Skeletal muscle tissue (tissue), 3 donors: ENCODE measurements at regions not wholly inside any gene's neighbourhood (a gene's known extent, or its start where the extent isn't known, plus 50 kb on each side); places are given as distances from the start of the nearest gene placed in this dataset.
"Not testable (repeated sequence)": the region's sequence is repeated elsewhere in the genome, so short reads cannot be mapped to it uniquely, and the experiment has no call there.

ENCODE experiments used
- H3K27ac ChIP-seq: one replicate; pipeline ENCODE4 v1.7.0; 2013; ENCODE audit warnings: mild to moderate bottlenecking, low read depth, low read length, inconsistent platforms
- H3K27me3 ChIP-seq, 3 donors: one replicate each; pipeline ENCODE4 v1.7.0; 2013; ENCODE audit warnings: low read length in 3 of 3; ENCODE audit not compliant: control insufficient read depth in 3 of 3, insufficient read depth in 3 of 3
- H3K36me3 ChIP-seq, 3 donors: one replicate each; pipeline ENCODE4 v1.7.0; 2013; ENCODE audit warnings: low read length in 3 of 3; ENCODE audit not compliant: control insufficient read depth in 3 of 3, insufficient read depth in 3 of 3
- H3K4me1 ChIP-seq, 3 donors: one replicate each; pipeline ENCODE4 v1.7.0; 2013; ENCODE audit warnings: low read length in 3 of 3, mild to moderate bottlenecking in 3 of 3; ENCODE audit not compliant: control insufficient read depth in 3 of 3, insufficient read depth in 3 of 3
- H3K4me3 ChIP-seq, 3 donors: one replicate each; pipeline ENCODE4 v1.7.0; 2013; ENCODE audit warnings: low read length in 3 of 3
- H3K9ac ChIP-seq, 3 donors: one replicate each; pipeline ENCODE4 v1.7.0; 2013; ENCODE audit warnings: low read length in 3 of 3, mild to moderate bottlenecking in 3 of 3, moderate library complexity in 2 of 3, low read depth in 1 of 3
- H3K9me3 ChIP-seq, 3 donors: one replicate each; pipeline ENCODE4 v1.7.0; 2013; ENCODE audit warnings: low read length in 3 of 3; ENCODE audit not compliant: control insufficient read depth in 3 of 3
- donor health status: Osteomylitis.

DNA sequence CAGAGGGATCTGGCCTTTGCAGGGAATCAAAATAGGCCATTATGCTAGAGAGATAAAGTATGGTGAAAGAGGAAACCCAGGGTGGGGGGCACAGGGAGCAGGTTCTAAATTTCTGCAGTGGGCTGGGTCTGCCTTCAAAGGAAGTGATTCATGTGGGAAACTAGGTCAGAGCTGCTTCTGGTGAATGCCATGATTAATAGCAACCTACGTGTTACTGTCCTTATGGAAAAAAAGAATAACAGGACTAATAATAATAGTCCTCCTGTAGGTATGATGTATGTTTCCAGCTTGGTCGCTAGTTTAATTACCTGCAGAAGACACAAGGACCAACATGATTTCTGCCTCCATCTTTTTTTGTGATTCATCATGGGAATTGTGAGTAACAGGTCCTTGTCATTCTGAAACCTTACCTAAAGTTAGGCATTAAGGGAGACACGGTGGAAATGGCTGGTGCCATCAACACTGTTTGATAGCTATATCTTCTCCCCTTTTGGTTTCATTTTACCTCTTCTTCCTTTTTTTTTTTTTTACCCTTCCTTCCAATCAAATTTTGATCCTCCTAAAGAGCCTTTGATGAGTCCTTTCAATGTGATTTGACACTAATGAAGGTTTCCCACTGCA is 180.4 kb downstream of the CPEB2 start:
- Histone ChIP-seq H3K27ac (no peak overlapping the region), H3K27me3 (no peaks in the 10 kb centered on the region), H3K4me1 (no peaks in the 10 kb centered on the region), H3K9ac (no peak overlapping the region), H3K36me3 (no peaks in the 10 kb centered on the region), H3K9me3 (no peaks in the 10 kb centered on the region), H3K4me3 (no peak overlapping the region)

DNA sequence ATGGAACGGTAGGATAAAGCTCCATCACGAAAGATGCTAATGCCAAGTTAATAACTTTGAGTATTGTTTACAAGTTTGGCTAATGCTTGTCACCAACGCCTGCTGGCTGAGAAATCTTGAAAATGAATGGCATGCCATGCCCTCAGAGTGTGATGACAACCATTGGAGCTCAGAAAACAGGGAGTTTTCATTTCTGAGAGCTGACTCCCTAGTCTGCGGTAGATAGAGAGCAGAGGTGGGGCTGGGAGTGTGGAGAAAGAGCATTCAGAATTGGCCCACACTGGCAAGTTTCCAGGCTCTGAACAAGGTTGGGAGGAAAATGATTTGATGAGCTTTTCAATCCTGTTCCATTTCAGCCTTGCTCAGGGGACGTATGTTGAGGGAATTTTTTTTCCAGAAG is 183.9 kb downstream of the CPEB2 start:
- no peaks in the 10 kb centered on the region for H3K27me3 ChIP-seq
- H3K36me3 ChIP-seq: no peaks in the 10 kb centered on the region
- H3K27ac ChIP-seq: no peak overlapping the region
- H3K4me3 ChIP-seq: no peak overlapping the region
- no peaks in the 10 kb centered on the region for H3K9me3 ChIP-seq
- H3K9ac ChIP-seq: no peak overlapping the region
- H3K4me1 ChIP-seq: no peaks in the 10 kb centered on the region

DNA sequence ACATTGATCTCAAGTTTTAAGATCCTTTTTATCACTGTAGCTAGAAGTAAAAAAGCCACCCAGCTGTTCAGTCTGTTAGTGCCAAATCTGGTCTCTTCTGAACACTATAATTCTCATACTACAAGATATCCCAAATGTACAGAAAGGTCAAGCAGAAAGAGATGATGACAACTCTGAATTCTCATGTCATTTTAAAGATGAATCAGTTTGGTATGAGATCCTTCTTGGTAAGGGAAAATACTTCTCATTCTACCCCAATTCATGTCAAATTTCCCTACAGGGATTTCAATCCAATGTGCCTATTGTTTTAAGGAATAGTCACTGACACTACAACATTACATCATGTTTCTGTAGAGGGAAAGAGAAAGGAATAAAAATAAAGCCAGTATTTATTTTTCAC is 184.5 kb downstream of the CPEB2 start:
- Histone ChIP-seq H3K4me1 (no peaks in the 10 kb centered on the region), H3K27ac (no peak overlapping the region), H3K9ac (no peak overlapping the region), H3K4me3 (no peak overlapping the region), H3K36me3 (no peaks in the 10 kb centered on the region), H3K27me3 (no peaks in the 10 kb centered on the region), H3K9me3 (no peaks in the 10 kb centered on the region)

DNA sequence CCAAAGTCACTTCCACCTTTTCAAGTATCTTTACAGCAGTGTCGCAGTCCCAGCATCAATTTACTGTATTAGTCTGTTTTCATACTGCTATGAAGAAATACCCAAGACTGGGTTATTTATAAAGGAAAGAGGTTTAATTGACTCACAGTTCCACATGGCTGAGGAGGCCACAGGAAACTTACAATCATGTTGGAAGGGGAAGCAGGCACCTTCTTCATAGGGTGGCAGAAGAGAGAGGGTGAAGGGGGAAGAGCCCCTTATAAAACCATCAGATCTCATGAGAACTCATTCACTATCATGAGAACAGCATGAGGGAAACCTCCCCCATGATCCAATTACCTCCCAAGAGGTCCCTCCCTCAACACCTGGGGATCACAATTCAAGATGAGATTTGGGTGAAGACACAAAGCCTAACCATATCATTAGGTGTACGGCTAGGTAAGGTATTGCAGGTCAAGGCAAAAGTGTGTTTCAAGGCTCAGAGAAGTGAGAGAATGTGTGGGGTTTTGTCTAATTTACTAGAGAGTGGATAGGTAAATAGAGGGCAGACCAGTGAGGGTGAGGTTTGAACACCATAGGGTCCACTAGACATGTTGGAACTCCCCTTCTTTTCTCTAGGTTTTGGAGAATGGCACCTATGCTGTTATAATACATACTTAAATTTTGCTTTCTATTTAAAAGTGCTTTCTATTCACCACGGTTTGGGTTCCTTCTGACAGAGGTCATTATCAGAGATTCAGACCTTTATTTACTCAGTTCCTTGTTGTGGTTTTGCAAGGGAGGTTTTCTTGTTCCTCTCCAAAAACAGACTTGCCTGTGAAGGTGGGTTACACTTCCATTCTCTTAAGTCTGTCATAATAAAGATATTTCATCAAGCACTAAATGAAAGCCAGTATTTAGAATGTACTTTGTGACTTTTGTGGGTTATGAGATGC is 186.6 kb downstream of the CPEB2 start:
- Histone ChIP-seq H3K9me3 (no peaks in the 10 kb centered on the region), H3K9ac (no peak overlapping the region), H3K27ac (no peak overlapping the region), H3K4me3 (no peak overlapping the region), H3K27me3 (no peaks in the 10 kb centered on the region), H3K36me3 (no peaks in the 10 kb centered on the region), H3K4me1 (no peaks in the 10 kb centered on the region)

DNA sequence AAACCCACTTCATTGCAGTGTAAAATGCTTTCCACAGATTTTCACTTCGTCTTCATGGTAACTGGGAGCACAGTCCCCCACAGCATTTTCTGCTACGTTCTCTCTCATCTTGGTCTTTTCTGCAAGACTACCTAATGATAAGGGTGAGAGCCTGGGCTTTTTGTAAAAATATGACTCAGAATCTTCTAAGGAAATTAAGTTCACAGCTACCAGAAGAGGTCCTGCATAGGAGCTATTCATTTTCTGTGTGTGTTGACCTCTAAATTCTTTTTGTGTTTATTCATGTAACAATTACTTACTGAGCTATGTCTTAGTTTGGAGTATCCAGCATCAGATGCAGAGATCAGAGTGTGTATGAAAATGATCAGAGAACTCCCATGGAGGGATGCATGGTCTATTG is 192.2 kb downstream of the CPEB2 start:
- Histone ChIP-seq H3K27me3 (no peaks in the 10 kb centered on the region), H3K27ac (no peak overlapping the region), H3K4me3 (no peak overlapping the region), H3K36me3 (no peaks in the 10 kb centered on the region), H3K9me3 (no peaks in the 10 kb centered on the region), H3K9ac (no peak overlapping the region), H3K4me1 (no peaks in the 10 kb centered on the region)

DNA sequence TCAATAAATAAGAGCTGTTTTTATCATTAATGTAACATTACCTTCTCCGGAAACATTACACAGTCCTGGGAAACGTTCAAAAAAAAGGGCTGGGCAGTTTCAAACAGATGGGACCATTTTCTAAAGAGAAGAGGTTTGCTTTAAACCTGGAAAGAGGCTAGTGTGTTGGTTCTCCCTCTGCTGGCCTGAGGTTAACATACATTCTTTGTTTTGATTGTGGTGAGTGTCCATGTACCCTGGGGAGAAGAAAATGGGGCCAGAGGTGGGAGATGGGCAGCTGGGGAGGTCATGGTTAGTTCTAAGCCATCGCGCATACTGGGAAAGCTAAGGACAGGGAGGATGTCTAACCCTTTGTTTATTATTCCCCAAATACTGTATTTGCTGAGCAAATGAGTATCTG is 194.7 kb downstream of the CPEB2 start:
- no peaks in the 10 kb centered on the region for H3K4me1 ChIP-seq
- no peak overlapping the region for H3K4me3 ChIP-seq
- H3K9me3 ChIP-seq: no peaks in the 10 kb centered on the region
- no peak overlapping the region for H3K9ac ChIP-seq
- H3K36me3 ChIP-seq: no peaks in the 10 kb centered on the region
- no peaks in the 10 kb centered on the region for H3K27me3 ChIP-seq
- H3K27ac ChIP-seq: no peak overlapping the region

DNA sequence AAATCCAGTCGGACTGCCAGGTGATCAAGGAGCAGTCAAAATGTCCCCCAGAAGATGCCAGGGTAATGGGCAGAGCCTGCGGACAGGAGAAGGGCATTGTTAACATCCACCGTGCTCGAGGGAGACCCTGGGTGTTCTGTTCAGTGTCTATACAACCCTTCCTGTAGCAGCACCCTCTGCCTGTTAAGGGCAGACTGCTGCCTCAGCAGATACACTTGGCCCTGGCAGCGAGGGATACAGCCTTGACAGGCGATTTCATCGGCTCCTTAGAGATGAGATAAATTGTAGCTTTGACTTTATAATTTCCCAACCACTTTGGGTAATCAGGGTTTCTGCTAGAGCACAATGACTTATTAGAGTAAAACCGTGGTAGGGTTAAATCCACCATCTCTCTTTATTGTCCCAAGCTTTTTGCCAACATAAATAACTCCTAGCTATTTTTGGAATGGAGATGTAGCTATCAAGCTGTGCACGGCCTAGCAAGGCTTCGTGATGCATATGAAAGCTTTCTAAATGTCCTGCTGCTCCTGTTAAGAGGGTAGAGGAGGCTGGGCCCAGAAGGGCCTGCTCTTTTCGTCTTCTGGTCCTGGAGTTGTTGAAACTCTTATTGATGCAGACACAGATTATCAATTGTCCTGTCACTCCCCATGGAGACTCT is 195.9 kb downstream of the CPEB2 start:
- Histone ChIP-seq H3K9me3 (no peaks in the 10 kb centered on the region), H3K36me3 (no peaks in the 10 kb centered on the region), H3K27me3 (no peaks in the 10 kb centered on the region), H3K27ac (no peak overlapping the region), H3K4me1 (no peaks in the 10 kb centered on the region), H3K4me3 (no peak overlapping the region), H3K9ac (no peak overlapping the region)

DNA sequence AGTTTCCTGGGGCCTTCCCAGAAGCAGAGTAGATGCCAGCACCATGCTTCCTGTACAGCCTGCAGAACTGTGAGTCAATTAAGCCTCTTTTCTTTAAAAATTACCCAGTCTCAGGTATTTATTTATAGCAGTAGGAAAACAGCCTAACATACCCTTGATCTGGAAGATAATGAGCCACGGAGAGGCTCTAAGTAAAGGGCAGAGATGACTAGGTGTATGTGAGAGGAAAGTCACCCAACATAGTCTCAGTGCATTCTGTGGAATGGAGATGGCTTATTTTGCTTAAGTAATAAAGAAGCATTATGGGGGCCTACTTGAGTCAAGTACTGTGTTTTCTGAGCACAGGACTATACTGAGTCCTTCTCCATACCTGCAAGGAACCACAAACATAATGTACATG is 199.5 kb downstream of the CPEB2 start:
- no peaks in the 10 kb centered on the region for H3K27me3 ChIP-seq
- H3K9me3 ChIP-seq: peaks cover 0 to 2% (median under 1%) of the 10 kb centered on the region in 3 donors
- H3K4me1 ChIP-seq: no peaks in the 10 kb centered on the region
- no peaks in the 10 kb centered on the region for H3K36me3 ChIP-seq
- H3K27ac ChIP-seq: no peak overlapping the region
- H3K4me3 ChIP-seq: no peak overlapping the region
- no peak overlapping the region for H3K9ac ChIP-seq

DNA sequence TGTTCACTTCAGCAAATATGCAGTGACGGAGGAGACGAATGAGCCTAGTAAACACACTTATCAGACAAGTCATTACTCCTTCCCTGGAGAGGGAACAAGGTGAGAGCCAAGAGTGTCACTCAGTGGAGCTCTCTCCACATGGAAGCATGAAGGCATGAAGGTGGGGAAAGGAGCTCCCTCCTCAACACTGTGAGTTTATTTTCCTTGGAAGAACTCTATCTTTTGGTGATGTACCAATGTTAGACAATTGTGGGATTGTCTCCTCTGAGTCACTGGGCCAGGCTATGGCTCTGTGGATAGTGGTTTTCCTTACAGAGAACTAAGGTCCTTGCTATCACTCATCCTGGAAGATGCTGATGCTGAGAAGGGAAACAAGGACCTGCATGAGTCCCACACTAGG is 200.2 kb downstream of the CPEB2 start:
- Histone ChIP-seq H3K27ac (no peak overlapping the region), H3K27me3 (no peaks in the 10 kb centered on the region), H3K4me3 (no peak overlapping the region), H3K9me3 (peaks cover 0 to 3% (median 2%) of the 10 kb centered on the region in 3 donors), H3K9ac (no peak overlapping the region), H3K4me1 (no peaks in the 10 kb centered on the region), H3K36me3 (no peaks in the 10 kb centered on the region)

DNA sequence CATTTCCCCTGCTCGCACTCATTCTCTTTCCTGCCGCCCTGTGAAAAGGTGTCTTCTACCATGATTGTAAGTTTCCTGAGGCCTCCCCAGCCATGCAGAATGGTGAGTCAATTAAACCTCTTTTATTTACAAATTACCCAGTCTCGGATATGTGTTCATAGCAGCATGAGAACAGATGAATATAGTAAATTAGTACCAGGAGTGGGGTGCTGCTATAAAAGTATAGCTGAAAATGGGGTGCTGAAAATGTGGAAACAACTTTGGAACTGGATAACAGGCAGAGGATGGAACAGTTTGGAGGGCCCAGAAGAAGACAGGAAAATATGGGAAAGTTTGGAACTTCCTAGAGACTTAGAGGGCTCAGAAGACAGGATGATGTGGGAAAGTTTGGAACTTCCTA is 204.2 kb downstream of the CPEB2 start:
- H3K27me3 ChIP-seq, H3K4me3 ChIP-seq, H3K9me3 ChIP-seq, H3K4me1 ChIP-seq, H3K36me3 ChIP-seq, H3K27ac ChIP-seq, H3K9ac ChIP-seq: not testable (repeated sequence)
